ENCODE measurements at regions not wholly inside any gene's neighbourhood (a gene's known extent, or its start where the extent isn't known, plus 50 kb on each side); places are given as distances from the start of the nearest gene placed in this dataset.

DNA sequence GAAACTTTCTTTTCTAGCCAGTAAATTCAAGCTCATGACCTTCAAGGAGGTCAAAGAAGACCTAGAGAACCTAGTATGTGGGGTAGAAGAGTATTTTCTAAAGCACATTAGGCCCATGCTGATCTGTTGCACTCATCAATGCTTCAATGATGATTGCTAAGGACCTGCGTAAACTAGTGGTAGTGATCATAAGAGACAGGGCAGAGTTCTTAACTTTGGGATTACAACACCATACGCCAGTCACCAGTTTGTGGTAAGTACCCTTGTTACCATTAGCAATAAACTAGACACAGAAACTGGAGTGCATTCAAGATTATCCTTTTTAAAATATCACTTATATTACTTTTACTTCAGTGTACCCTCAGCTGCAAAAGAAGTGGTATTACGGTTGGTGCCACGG, 490.3 kb downstream of the BUD13 start:
- no peak overlapping the region for H3K27ac ChIP-seq
- intact Hi-C loops (cut with DNase I; ENCODE audit: low total_unique reads): no loop called here
- no peaks in the 10 kb centered on the region for H3K36me3 ChIP-seq
- H3K9me3 ChIP-seq: no peaks in the 10 kb centered on the region
- in situ Hi-C loops (cut with MboI; ENCODE audit: low sequenced_read_pairs in 4 of 4): no loop called here
- no peak overlapping the region for H3K4me3 ChIP-seq
- no peaks in the 10 kb centered on the region for H3K27me3 ChIP-seq
- TF ChIP-seq, protein P1, sequence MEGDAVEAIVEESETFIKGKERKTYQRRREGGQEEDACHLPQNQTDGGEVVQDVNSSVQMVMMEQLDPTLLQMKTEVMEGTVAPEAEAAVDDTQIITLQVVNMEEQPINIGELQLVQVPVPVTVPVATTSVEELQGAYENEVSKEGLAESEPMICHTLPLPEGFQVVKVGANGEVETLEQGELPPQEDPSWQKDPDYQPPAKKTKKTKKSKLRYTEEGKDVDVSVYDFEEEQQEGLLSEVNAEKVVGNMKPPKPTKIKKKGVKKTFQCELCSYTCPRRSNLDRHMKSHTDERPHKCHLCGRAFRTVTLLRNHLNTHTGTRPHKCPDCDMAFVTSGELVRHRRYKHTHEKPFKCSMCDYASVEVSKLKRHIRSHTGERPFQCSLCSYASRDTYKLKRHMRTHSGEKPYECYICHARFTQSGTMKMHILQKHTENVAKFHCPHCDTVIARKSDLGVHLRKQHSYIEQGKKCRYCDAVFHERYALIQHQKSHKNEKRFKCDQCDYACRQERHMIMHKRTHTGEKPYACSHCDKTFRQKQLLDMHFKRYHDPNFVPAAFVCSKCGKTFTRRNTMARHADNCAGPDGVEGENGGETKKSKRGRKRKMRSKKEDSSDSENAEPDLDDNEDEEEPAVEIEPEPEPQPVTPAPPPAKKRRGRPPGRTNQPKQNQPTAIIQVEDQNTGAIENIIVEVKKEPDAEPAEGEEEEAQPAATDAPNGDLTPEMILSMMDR (IDR thresholded peaks at IDR 0.05 in 4 of 5, conservative IDR thresholded peaks at IDR 0.05 in 1 of 5): no peak
- no peak for TF ChIP-seq POLR2A (IDR thresholded peaks at IDR 0.05)
- no peak for ATAC-seq
- DNase-seq: no peak
- no peaks in the 10 kb centered on the region for H3K4me1 ChIP-seq

DNA sequence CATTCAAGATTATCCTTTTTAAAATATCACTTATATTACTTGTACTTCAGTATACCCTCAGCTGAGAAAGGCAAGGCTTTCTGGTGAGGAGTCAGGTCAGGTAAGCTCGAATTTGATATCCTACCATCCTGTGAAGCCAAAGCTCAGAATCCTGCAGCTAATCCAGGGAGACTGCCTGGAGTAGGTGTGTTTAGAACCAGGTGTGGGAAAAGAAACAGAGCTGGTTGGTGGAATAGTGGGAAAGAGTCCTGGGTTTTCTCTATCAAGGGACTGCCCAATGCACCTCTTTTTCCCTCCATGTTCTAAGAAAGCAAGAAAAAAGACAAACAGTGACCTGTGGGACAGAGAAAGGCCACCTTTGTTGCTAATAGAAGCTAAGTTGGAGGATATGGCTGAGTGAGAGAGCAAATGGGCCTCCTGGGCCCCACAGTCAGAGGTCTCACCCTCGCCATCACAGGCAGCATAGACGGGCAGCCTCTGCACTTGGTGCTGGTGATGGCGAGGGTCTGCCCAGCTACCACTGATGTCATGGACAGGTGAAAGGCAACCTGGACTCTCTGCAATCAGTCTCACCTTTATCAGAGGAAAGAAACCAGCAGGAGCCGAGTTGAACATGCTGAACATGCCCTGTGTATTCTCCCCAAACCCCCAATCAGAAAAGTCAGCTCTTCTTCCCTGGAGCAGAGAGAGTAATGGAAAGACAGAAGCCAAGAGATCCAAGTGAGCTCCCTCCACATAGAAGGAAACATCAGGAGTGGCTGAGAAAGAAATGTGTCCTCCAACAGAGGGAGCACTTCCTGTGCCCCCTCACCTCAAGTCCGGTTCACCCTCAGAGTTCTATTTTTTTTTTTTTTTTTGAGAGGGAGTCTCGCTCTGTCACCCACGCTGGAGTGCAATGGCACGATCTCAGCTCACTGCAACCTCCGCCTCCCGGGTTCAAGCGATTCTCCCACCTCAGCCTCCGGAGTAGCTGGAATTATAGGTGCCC, 491.3 kb downstream of the BUD13 start:
- TF ChIP-seq POLR2A (IDR thresholded peaks at IDR 0.05): no peak
- TF ChIP-seq, protein P1 (IDR thresholded peaks at IDR 0.05 in 4 of 5, conservative IDR thresholded peaks at IDR 0.05 in 1 of 5): no peak
- intact Hi-C loops (cut with DNase I; ENCODE audit: low total_unique reads) (no loop called here), in situ Hi-C loops (cut with MboI; ENCODE audit: low sequenced_read_pairs in 4 of 4) (no loop called here)
- H3K27ac ChIP-seq: no peak overlapping the region
- no peaks in the 10 kb centered on the region for H3K36me3 ChIP-seq
- H3K4me1 ChIP-seq: no peaks in the 10 kb centered on the region
- no peak for DNase-seq
- H3K4me3 ChIP-seq: no peak overlapping the region
- ATAC-seq: no peak
- H3K27me3 ChIP-seq: no peaks in the 10 kb centered on the region
- no peaks in the 10 kb centered on the region for H3K9me3 ChIP-seq

DNA sequence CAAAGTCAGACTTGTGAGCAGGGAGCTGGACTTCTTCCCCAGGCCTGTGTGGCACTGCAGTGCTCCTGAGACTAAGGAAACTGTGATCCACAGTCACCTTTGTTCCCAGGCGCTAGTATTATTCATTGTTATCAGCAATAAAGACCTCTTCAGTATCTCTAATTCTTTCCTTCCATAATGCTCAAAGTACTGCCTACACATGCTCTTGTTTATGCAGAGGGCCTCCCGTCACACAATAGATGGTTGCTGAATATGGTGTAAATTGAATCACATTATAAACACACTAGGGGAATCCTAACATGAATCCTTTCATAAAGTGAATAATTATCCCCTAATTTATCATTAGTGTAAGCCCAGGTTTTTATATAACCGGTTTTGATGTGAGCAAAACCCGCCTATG, 493.3 kb downstream of the BUD13 start:
- intact Hi-C loops (cut with DNase I; ENCODE audit: low total_unique reads): no loop called here
- Histone ChIP-seq H3K9me3 (no peaks in the 10 kb centered on the region), H3K4me1 (no peaks in the 10 kb centered on the region), H3K36me3 (no peaks in the 10 kb centered on the region), H3K27ac (no peak overlapping the region), H3K4me3 (no peak overlapping the region), H3K27me3 (no peaks in the 10 kb centered on the region)
- DNase-seq (no peak), ATAC-seq (no peak)
- no peak for TF ChIP-seq POLR2A (IDR thresholded peaks at IDR 0.05)
- TF ChIP-seq, protein P1 (IDR thresholded peaks at IDR 0.05 in 4 of 5, conservative IDR thresholded peaks at IDR 0.05 in 1 of 5): no peak
- in situ Hi-C loops (cut with MboI; ENCODE audit: low sequenced_read_pairs in 4 of 4): loop anchor here in 2 of 4 donors (10.0 kb wide), 2 partner anchors 945 to 955 kb away; no protein-coding TSS in a partner anchor

DNA sequence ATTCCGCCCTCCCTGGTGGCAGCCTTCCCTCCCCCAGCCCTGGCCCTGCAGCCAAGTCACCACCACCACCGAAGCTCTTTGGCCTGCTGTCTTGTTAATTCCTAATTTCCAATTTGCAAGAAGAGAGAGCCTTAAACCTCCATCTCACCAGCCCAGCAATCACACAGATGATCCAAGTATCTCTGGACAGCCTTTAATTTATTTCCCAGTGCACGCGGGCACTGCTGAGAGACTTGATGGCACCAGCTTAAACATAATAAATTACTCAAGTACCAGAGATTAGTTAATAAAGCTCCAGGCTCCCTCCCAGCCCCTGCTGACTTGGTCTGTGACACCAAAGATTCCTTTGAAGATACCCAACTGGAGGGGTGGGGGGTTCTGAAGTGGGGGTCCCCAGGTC, 494.7 kb downstream of the BUD13 start:
- intact Hi-C loops (cut with DNase I; ENCODE audit: low total_unique reads): no loop called here
- Histone ChIP-seq H3K4me3 (no peak overlapping the region), H3K27ac (no peak overlapping the region), H3K36me3 (no peaks in the 10 kb centered on the region), H3K27me3 (no peaks in the 10 kb centered on the region), H3K9me3 (no peaks in the 10 kb centered on the region), H3K4me1 (no peaks in the 10 kb centered on the region)
- in situ Hi-C loops (cut with MboI; ENCODE audit: low sequenced_read_pairs in 4 of 4): loop anchor here in 2 of 4 donors (10.0 kb wide), 2 partner anchors 943 to 953 kb away; no protein-coding TSS in a partner anchor
- TF ChIP-seq, protein P1 (IDR thresholded peaks at IDR 0.05 in 4 of 5, conservative IDR thresholded peaks at IDR 0.05 in 1 of 5): no peak
- TF ChIP-seq POLR2A (IDR thresholded peaks at IDR 0.05): no peak
- no peak for ATAC-seq
- no peak for DNase-seq

All from gastrocnemius medialis (tissue), 4 donors.